ENCODE measurements at regions not wholly inside any gene's neighbourhood (a gene's known extent, or its start where the extent isn't known, plus 50 kb on each side); places are given as distances from the start of the nearest gene placed in this dataset.
A peak's percentile ranks its signal among the peaks of the same experiment; 100 is the strongest.

- DNase-seq: no peak
Observed at GRCh38 chr5:124692950-124693349, 53.5 kb downstream of the ZNF608 start.

GRCh38 chr5:124692324-124692723, 54.1 kb downstream of the ZNF608 start:
- no peak for DNase-seq

GRCh38 chr5:124689653-124690052, 56.8 kb downstream of the ZNF608 start:
- DNase-seq: no peak

GRCh38 chr5:124686239-124687004, 60.0 kb downstream of the ZNF608 start:
- no peak for DNase-seq

- DNase-seq: no peak
Observed at GRCh38 chr5:124685404-124685930, 61.0 kb downstream of the ZNF608 start.

GRCh38 chr5:124683917-124684555, 62.4 kb downstream of the ZNF608 start:
- DNase-seq: no peak

GRCh38 chr5:124679578-124680199, 66.8 kb downstream of the ZNF608 start:
- peak; percentile 47 for DNase-seq

GRCh38 chr5:124678922-124679519, 67.4 kb downstream of the ZNF608 start:
- DNase-seq: no peak

GRCh38 chr5:124678468-124678867, 68.0 kb downstream of the ZNF608 start:
- DNase-seq: no peak

- no peak for DNase-seq
Observed at GRCh38 chr5:124677374-124678351, 68.8 kb downstream of the ZNF608 start.

GRCh38 chr5:124675931-124676846, 70.2 kb downstream of the ZNF608 start:
- DNase-seq: no peak

GRCh38 chr5:124671193-124671592, 75.2 kb downstream of the ZNF608 start:
- DNase-seq: no peak

- DNase-seq: no peak
Observed at GRCh38 chr5:124670722-124671184, 75.7 kb downstream of the ZNF608 start.

GRCh38 chr5:124669956-124670721, 76.3 kb downstream of the ZNF608 start:
- DNase-seq: no peak

GRCh38 chr5:124669300-124669648, 77.2 kb downstream of the ZNF608 start:
- no peak for DNase-seq

- no peak for DNase-seq
Observed at GRCh38 chr5:124668353-124669299, 77.8 kb downstream of the ZNF608 start.

- no peak for DNase-seq
Observed at GRCh38 chr5:124665625-124666024, 80.8 kb downstream of the ZNF608 start.

- DNase-seq: no peak
Observed at GRCh38 chr5:124665035-124665434, 81.4 kb downstream of the ZNF608 start.

GRCh38 chr5:124664287-124664686, 82.2 kb downstream of the ZNF608 start:
- no peak for DNase-seq

Data from hematopoietic multipotent progenitor cell treated with erythropoietin and hydrocortisone succinate and interleukin-3 and kit ligand, for 8 days (in vitro differentiated cells).